OCI-LY3 (cell line): ENCODE measurements at regions not wholly inside any gene's neighbourhood (a gene's known extent, or its start where the extent isn't known, plus 50 kb on each side); places are given as distances from the start of the nearest gene placed in this dataset.

Experiments
- H2AFZ ChIP-seq: fragments of 200-600, 300-600 bp; shearing (Covaris generic); 2 replicates; pipeline ENCODE4 v1.6.0; 2014; ENCODE audit warnings: antibody characterized with exemption, low read depth, low read length
- H3K27ac ChIP-seq: fragments of 200-600, 300-600 bp; sonication (generic); 2 replicates; pipeline ENCODE4 v1.5.1; 2014; ENCODE audit warnings: mild to moderate bottlenecking, low read length, moderate library complexity, mixed read lengths
- H3K27me3 ChIP-seq: fragments of 200-600, 300-600 bp; sonication (generic); 2 replicates; pipeline ENCODE4 v1.6.1; 2014; ENCODE audit warnings: low read depth, low read length, mixed read lengths
- H3K36me3 ChIP-seq: fragments of 200-600, 300-600 bp; sonication (generic); replicated peaks from 2 replicates; pipeline ENCODE3; 2014; ENCODE audit warnings: low read depth, low read length, mixed read lengths
- H3K4me1 ChIP-seq: fragments of 300-600, 200-600 bp; sonication (generic); 2 replicates; pipeline ENCODE4 v1.6.1; 2014; ENCODE audit warnings: low read length, mixed read lengths
- H3K4me2 ChIP-seq: fragments of 200-600, 300-600 bp; sonication (generic); 2 replicates; pipeline ENCODE4 v1.6.1; 2014; ENCODE audit warnings: low read length, mixed read lengths
- H3K4me3 ChIP-seq: fragments of 300-600, 200-600 bp; sonication (generic); 2 replicates; pipeline ENCODE4 v1.5.1; 2014; ENCODE audit warnings: antibody characterized with exemption, mild to moderate bottlenecking, low read length, moderate library complexity
- H3K79me2 ChIP-seq: fragments of 300-600, 200-600 bp; shearing (Covaris generic); 2 replicates; pipeline ENCODE4 v1.6.1; 2014; ENCODE audit warnings: mild to moderate bottlenecking, low read length, mixed read lengths
- H3K9ac ChIP-seq: fragments of 300-600, 200-600 bp; shearing (Covaris generic); 2 replicates; pipeline ENCODE4 v1.6.0; 2014; ENCODE audit warnings: mild to moderate bottlenecking, low read length, moderate library complexity
- H3K9me3 ChIP-seq: fragments of 200-600, 300-600 bp; shearing (Covaris generic); 2 replicates; pipeline ENCODE4 v1.6.1; 2014; ENCODE audit warnings: low read length, mixed read lengths; ENCODE audit not compliant: insufficient read depth
- H4K20me1 ChIP-seq: fragments of 200-600, 300-600 bp; sonication (generic); 2 replicates; pipeline ENCODE4 v1.6.1; 2016; ENCODE audit warnings: low read length, mixed read lengths; ENCODE audit not compliant: insufficient read depth
- EZH2phosphoT487 ChIP-seq: fragments of 200-600 bp; shearing (Covaris generic); IDR thresholded peaks from 2 replicates; pipeline ENCODE4 v1.6.1; 2018; ENCODE audit warnings: antibody characterized with exemption, mixed run types, low read depth
- TF ChIP-seq, protein P1 (sequence below): fragments of 200-600, 300-600 bp; sonication (generic); IDR thresholded peaks from 2 replicates; pipeline ENCODE4 v1.5.1; 2014; ENCODE audit warnings: antibody characterized with exemption, low read length, low read depth

DNA sequence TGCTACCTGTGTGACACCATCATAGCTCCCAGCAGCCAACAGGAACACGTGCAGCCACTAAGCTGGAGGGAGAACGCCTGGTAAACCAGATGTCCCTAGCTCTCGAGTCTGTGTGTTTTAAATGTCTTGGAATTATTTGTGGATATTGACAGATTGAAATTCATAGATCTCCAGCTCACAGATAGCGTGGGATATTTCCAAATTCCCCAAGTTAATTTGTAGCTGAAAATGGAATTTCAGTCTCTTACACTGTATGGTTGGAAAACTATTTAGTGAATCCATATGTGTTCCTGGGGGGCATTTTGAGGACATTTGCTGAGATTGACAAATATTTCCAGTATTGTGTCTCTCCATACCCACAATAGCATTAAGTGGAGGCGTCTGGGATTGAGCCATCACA, 618.6 kb upstream of the TMEM132C start:
- Histone ChIP-seq H3K4me3 (no peak overlapping the region), H3K4me2 (no peak overlapping the region), H3K36me3 (no peaks in the 10 kb centered on the region), H4K20me1 (no peaks in the 10 kb centered on the region), H3K9ac (no peak overlapping the region), H3K4me1 (no peaks in the 10 kb centered on the region), H3K27ac (no peak overlapping the region), H3K27me3 (no peaks in the 10 kb centered on the region), H3K9me3 (no peaks in the 10 kb centered on the region), H2AFZ (no peak overlapping the region), H3K79me2 (no peaks in the 10 kb centered on the region)
- no peak for TF ChIP-seq EZH2phosphoT487
- TF ChIP-seq, protein P1, sequence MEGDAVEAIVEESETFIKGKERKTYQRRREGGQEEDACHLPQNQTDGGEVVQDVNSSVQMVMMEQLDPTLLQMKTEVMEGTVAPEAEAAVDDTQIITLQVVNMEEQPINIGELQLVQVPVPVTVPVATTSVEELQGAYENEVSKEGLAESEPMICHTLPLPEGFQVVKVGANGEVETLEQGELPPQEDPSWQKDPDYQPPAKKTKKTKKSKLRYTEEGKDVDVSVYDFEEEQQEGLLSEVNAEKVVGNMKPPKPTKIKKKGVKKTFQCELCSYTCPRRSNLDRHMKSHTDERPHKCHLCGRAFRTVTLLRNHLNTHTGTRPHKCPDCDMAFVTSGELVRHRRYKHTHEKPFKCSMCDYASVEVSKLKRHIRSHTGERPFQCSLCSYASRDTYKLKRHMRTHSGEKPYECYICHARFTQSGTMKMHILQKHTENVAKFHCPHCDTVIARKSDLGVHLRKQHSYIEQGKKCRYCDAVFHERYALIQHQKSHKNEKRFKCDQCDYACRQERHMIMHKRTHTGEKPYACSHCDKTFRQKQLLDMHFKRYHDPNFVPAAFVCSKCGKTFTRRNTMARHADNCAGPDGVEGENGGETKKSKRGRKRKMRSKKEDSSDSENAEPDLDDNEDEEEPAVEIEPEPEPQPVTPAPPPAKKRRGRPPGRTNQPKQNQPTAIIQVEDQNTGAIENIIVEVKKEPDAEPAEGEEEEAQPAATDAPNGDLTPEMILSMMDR = no peak

DNA sequence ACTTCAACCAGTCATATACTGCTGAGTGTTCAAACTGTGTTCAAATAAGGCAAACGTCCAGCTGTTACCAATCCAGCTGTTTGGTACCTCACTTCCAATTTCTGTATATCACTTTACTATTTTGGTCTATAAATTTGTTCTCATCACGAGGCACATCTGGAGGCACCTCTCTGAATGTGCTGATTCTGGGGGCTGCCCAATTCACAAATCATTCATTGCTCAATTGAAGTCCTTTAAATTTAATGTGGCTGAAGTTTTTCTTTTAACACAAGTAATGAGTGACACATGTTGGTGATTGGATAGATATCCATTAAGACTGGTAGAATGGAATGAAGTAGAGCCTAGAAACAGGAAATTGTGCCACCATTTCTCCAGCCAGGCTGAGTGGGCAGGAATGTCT, 617.0 kb upstream of the TMEM132C start:
- no peak overlapping the region for H3K27ac ChIP-seq
- no peaks in the 10 kb centered on the region for H3K79me2 ChIP-seq
- no peaks in the 10 kb centered on the region for H4K20me1 ChIP-seq
- no peak overlapping the region for H3K9ac ChIP-seq
- H3K36me3 ChIP-seq = no peaks in the 10 kb centered on the region
- H2AFZ ChIP-seq = no peak overlapping the region
- H3K4me1 ChIP-seq = peaks cover 2% of the 10 kb centered on the region
- TF ChIP-seq, protein P1 = no peak
- TF ChIP-seq EZH2phosphoT487 = no peak
- H3K27me3 ChIP-seq = no peaks in the 10 kb centered on the region
- no peak overlapping the region for H3K4me2 ChIP-seq
- H3K4me3 ChIP-seq = no peak overlapping the region
- no peaks in the 10 kb centered on the region for H3K9me3 ChIP-seq

DNA sequence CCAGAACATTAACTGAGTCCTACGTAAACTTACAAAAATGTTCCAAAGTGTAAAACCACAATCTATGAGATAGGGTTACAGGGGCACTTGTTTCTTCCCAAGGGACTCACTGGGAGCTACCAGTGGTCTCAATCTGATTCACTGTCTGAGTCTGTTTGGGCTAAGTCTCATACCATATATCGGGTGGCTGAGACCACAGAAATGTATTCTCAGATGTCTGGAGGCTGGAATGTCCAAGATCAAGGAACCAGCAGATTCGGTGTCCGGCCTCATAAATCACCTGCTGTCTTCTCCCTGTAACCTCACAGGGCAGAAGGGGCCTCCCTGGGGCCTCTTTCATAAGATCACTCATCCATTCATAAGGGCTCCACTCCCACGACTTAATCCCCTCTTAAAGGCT, 616.3 kb upstream of the TMEM132C start:
- Histone ChIP-seq H3K4me2 (no peak overlapping the region), H3K36me3 (no peaks in the 10 kb centered on the region)
- TF ChIP-seq EZH2phosphoT487 = no peak
- TF ChIP-seq, protein P1 = no peak

DNA sequence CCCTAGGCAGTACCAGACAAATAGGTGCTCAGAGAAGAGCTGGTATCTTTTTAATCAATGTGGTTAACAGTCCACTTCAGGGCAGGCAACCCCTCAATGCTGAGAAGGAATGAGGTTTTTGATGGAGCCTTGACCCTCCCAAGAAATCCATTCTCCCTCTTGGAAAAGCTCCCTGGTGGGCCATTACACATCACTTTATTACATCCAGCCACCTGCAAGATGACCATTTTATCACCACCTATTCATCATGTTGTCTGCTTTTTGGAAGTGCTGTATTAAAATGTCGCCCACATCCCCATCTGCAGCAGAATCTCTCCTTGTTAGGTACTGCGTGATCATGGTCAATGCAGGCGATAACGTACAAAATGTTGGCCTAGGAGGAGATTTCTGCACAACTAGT, 614.7 kb upstream of the TMEM132C start:
- TF ChIP-seq, protein P1 = no peak
- TF ChIP-seq EZH2phosphoT487 = no peak
- H2AFZ ChIP-seq = no peak overlapping the region
- H3K79me2 ChIP-seq = no peaks in the 10 kb centered on the region
- H3K9me3 ChIP-seq = no peaks in the 10 kb centered on the region
- H3K27me3 ChIP-seq = no peaks in the 10 kb centered on the region
- H3K9ac ChIP-seq = no peak overlapping the region
- no peak overlapping the region for H3K4me3 ChIP-seq
- no peak overlapping the region for H3K4me2 ChIP-seq
- peaks cover 26% of the 10 kb centered on the region for H3K4me1 ChIP-seq
- H3K36me3 ChIP-seq = no peaks in the 10 kb centered on the region
- no peak overlapping the region for H3K27ac ChIP-seq
- H4K20me1 ChIP-seq = no peaks in the 10 kb centered on the region

More for the DNA sequence above, 616.3 kb upstream of the TMEM132C start:
- no peaks in the 10 kb centered on the region for H3K9me3 ChIP-seq
- no peak overlapping the region for H3K27ac ChIP-seq
- no peaks in the 10 kb centered on the region for H3K79me2 ChIP-seq
- no peaks in the 10 kb centered on the region for H4K20me1 ChIP-seq
- H3K27me3 ChIP-seq = no peaks in the 10 kb centered on the region
- peaks cover 9% of the 10 kb centered on the region for H3K4me1 ChIP-seq
- H3K9ac ChIP-seq = no peak overlapping the region
- H2AFZ ChIP-seq = no peak overlapping the region
- no peak overlapping the region for H3K4me3 ChIP-seq
